GM23338 (cell line): ENCODE measurements at regions not wholly inside any gene's neighbourhood (a gene's known extent, or its start where the extent isn't known, plus 50 kb on each side); places are given as distances from the start of the nearest gene placed in this dataset.

ENCODE experiments used
- ATAC-seq: fragments of 200-7000 bp; cut with Tn5 transposase; 3 replicates; pipeline ENCODE4 v1.9.1; 2020
- DNase-seq: peaks from one replicate; pipeline ENCODE4 v3.0.0-alpha.2; 2015; ENCODE audit warnings: low spot score
- H2AFZ ChIP-seq: fragments of 200-600 bp; sonication (generic); 2 replicates; pipeline ENCODE4 v1.8.0; 2016; ENCODE audit warnings: antibody characterized with exemption, mild to moderate bottlenecking, moderate library complexity
- H3F3A ChIP-seq: fragments of 200-600 bp; sonication (generic); replicated peaks from 2 replicates; pipeline ENCODE4 v1.8.0; 2017; ENCODE audit warnings: antibody characterized with exemption, mixed run types, low read depth
- H3K27ac ChIP-seq: fragments of 200-600 bp; sonication (generic); 2 replicates; pipeline ENCODE4 v1.6.1; 2016; ENCODE audit warnings: low read depth
- H3K27me3 ChIP-seq: fragments of 200-600 bp; sonication (generic); 2 replicates; pipeline ENCODE4 v1.8.0; 2016; ENCODE audit warnings: mild to moderate bottlenecking, mixed run types, moderate library complexity; ENCODE audit not compliant: insufficient read depth
- H3K36me3 ChIP-seq: fragments of 200-600 bp; sonication (generic); 2 replicates; pipeline ENCODE4 v1.8.0; 2016; ENCODE audit warnings: mild to moderate bottlenecking; ENCODE audit not compliant: insufficient read depth
- H3K4me1 ChIP-seq: fragments of 200-600 bp; sonication (generic); 2 replicates; pipeline ENCODE4 v1.8.0; 2016; ENCODE audit warnings: mild to moderate bottlenecking, moderate library complexity; ENCODE audit not compliant: insufficient read depth
- H3K4me2 ChIP-seq: fragments of 200-600 bp; sonication (generic); 2 replicates; pipeline ENCODE4 v1.7.1; 2017; ENCODE audit warnings: mixed run types
- H3K4me3 ChIP-seq: fragments of 200-600 bp; sonication (generic); 2 replicates; pipeline ENCODE4 v1.6.1; 2016; ENCODE audit warnings: mixed run types
- H3K79me2 ChIP-seq: fragments of 200-600 bp; sonication (generic); replicated peaks from 2 replicates; pipeline ENCODE4 v1.8.0; 2017; ENCODE audit warnings: mild to moderate bottlenecking; ENCODE audit not compliant: insufficient read depth
- H3K9me2 ChIP-seq: fragments of 200-600 bp; sonication (generic); 2 replicates; pipeline ENCODE4 v1.8.0; 2017; ENCODE audit not compliant: insufficient read depth
- H4K20me1 ChIP-seq: fragments of 200-600 bp; sonication (generic); replicated peaks from 2 replicates; pipeline ENCODE4 v1.8.0; 2017; ENCODE audit warnings: mild to moderate bottlenecking; ENCODE audit not compliant: insufficient read depth
- H3K27ac Mint-ChIP-seq: 2 replicates; pipeline ENCODE4 v1.8.0; 2020; ENCODE audit warnings: inconsistent platforms, mild to moderate bottlenecking, moderate library complexity, mixed read lengths
- H3K27me3 Mint-ChIP-seq: 3 replicates; pipeline ENCODE4 v1.8.0; 2022; ENCODE audit warnings: low read depth, mild to moderate bottlenecking, moderate library complexity, mixed read lengths, inconsistent platforms; ENCODE audit not compliant: insufficient read depth, poor library complexity
- H3K36me3 Mint-ChIP-seq: 3 replicates; pipeline ENCODE4 v1.8.0; 2021; ENCODE audit warnings: low read depth, mild to moderate bottlenecking, inconsistent platforms, moderate library complexity, mixed read lengths
- H3K4me1 Mint-ChIP-seq: 3 replicates; pipeline ENCODE4 v1.8.0; 2020; ENCODE audit warnings: mild to moderate bottlenecking, inconsistent platforms, mixed read lengths
- H3K4me3 Mint-ChIP-seq: 3 replicates; pipeline ENCODE4 v1.8.0; 2021; ENCODE audit warnings: moderate library complexity, mild to moderate bottlenecking, inconsistent platforms, mixed read lengths
- H3K9me3 Mint-ChIP-seq: 3 replicates; pipeline ENCODE4 v1.8.0; 2020; ENCODE audit warnings: moderate library complexity, mild to moderate bottlenecking, inconsistent platforms, mixed read lengths
- CREB1 ChIP-seq: fragments of 250-450 bp; sonication (Bioruptor Pico); IDR thresholded peaks from 2 replicates; pipeline ENCODE4 v1.5.0; 2020; ENCODE audit warnings: low read depth, mild to moderate bottlenecking, moderate library complexity
- EZH2phosphoT487 ChIP-seq: fragments of 200-600 bp; sonication (generic); IDR thresholded peaks from one replicate; pipeline ENCODE4 v1.8.1; 2018; ENCODE audit warnings: antibody characterized with exemption; ENCODE audit not compliant: unreplicated experiment
- JUNB ChIP-seq: IDR thresholded peaks from one replicate; pipeline ENCODE4 v1.6.1; 2016; ENCODE audit warnings: antibody characterized with exemption; ENCODE audit not compliant: unreplicated experiment
- POLR2AphosphoS5 ChIP-seq: IDR thresholded peaks from 2 replicates; pipeline ENCODE4 v1.6.1; 2016; ENCODE audit warnings: antibody characterized with exemption, low read depth
- STAT1 ChIP-seq: IDR thresholded peaks from one replicate; pipeline ENCODE4 v1.6.1; 2016; ENCODE audit warnings: antibody characterized with exemption; ENCODE audit not compliant: unreplicated experiment
- ZNF462 ChIP-seq: fragments of 250-450 bp; sonication (Bioruptor Pico); IDR thresholded peaks from 2 replicates; pipeline ENCODE4 v1.5.0; 2020; ENCODE audit warnings: mild to moderate bottlenecking, moderate library complexity

- TF ChIP-seq ZNF462 (CRISPR knock-in tag) (no peak), EZH2phosphoT487 (no peak), CREB1 (CRISPR knock-in tag) (no peak), POLR2AphosphoS5 (no peak), STAT1 (no peak)
Observed at GRCh38 chr2:230658877-230659652, 53.6 kb upstream of the CAB39 start (continued).

GRCh38 chr2:230660294-230661060, 52.2 kb upstream of the CAB39 start:
- Histone ChIP-seq H3K4me2 (no peak overlapping the region), H3K4me3 (no peak overlapping the region), H3K9me2 (no peaks in the 10 kb centered on the region), H3K27ac (no peak overlapping the region), H2AFZ (no peak overlapping the region), H3K27me3 (no peaks in the 10 kb centered on the region), H3F3A (no peaks in the 10 kb centered on the region), H4K20me1 (no peaks in the 10 kb centered on the region), H3K36me3 (no peaks in the 10 kb centered on the region), H3K4me1 (peaks cover 8% of the 10 kb centered on the region), H3K79me2 (no peaks in the 10 kb centered on the region)
- DNase-seq (no peak), ATAC-seq (no peak)
- H3K27me3 Mint-ChIP-seq = peaks cover 15% of the 10 kb centered on the region
- TF ChIP-seq EZH2phosphoT487 (no peak), JUNB (no peak)
- H3K4me3 Mint-ChIP-seq = no peak overlapping the region
- H3K9me3 Mint-ChIP-seq = no peaks in the 10 kb centered on the region
- H3K36me3 Mint-ChIP-seq = no peaks in the 10 kb centered on the region; the same call in 2 of the 3 replicates
- H3K4me1 Mint-ChIP-seq = peaks cover 33% of the 10 kb centered on the region
- no peak overlapping the region for H3K27ac Mint-ChIP-seq
